Esophagus squamous epithelium (tissue), 4 donors: ENCODE measurements at regions not wholly inside any gene's neighbourhood (a gene's known extent, or its start where the extent isn't known, plus 50 kb on each side); places are given as distances from the start of the nearest gene placed in this dataset.

Source experiments
- POLR2A ChIP-seq, 4 donors: fragments of 450-650 bp; IDR thresholded peaks; one replicate each; pipeline ENCODE4 v1.6.1; 2017; ENCODE audit warnings: antibody characterized with exemption in 4 of 4, mild to moderate bottlenecking in 4 of 4, moderate library complexity in 3 of 4
- TF ChIP-seq, protein P1 (sequence below), 6 experiments: fragments of 450-650 bp in 4 of 6; fragments of 200-600 bp in 2 of 6; sonication (generic) in 2 of 6; IDR thresholded peaks; one replicate each; pipeline ENCODE4 v1.5.1; 2016 to 2019; ENCODE audit warnings: antibody characterized with exemption in 6 of 6, mild to moderate bottlenecking in 4 of 6, moderate library complexity in 4 of 6

- TF ChIP-seq, protein P1, sequence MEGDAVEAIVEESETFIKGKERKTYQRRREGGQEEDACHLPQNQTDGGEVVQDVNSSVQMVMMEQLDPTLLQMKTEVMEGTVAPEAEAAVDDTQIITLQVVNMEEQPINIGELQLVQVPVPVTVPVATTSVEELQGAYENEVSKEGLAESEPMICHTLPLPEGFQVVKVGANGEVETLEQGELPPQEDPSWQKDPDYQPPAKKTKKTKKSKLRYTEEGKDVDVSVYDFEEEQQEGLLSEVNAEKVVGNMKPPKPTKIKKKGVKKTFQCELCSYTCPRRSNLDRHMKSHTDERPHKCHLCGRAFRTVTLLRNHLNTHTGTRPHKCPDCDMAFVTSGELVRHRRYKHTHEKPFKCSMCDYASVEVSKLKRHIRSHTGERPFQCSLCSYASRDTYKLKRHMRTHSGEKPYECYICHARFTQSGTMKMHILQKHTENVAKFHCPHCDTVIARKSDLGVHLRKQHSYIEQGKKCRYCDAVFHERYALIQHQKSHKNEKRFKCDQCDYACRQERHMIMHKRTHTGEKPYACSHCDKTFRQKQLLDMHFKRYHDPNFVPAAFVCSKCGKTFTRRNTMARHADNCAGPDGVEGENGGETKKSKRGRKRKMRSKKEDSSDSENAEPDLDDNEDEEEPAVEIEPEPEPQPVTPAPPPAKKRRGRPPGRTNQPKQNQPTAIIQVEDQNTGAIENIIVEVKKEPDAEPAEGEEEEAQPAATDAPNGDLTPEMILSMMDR (IDR thresholded peaks at IDR 0.05): no peak
- TF ChIP-seq POLR2A (IDR thresholded peaks at IDR 0.05): no peak
Measured at GRCh38 chrX:112521676-112522075, 158.1 kb downstream of the LHFPL1 start.
